ENCODE measurements at regions not wholly inside any gene's neighbourhood (a gene's known extent, or its start where the extent isn't known, plus 50 kb on each side); places are given as distances from the start of the nearest gene placed in this dataset.

- H3K27ac ChIP-seq (ENCODE audit: low read depth in 1 of 2, low read length in 2 of 2): no peak overlapping the region
- Mint-ChIP-seq H3K9me3 (no peaks in the 10 kb centered on the region), H3K4me1 (ENCODE audit: low read depth) (no peaks in the 10 kb centered on the region), H3K36me3 (ENCODE audit: low read depth) (no peaks in the 10 kb centered on the region), H3K27ac (no peak overlapping the region), H3K4me3 (no peak overlapping the region), H3K27me3 (no peaks in the 10 kb centered on the region)
- intact Hi-C loops (cut with DNase I, micrococcal nuclease): no loop called here
- TF ChIP-seq CTCF (IDR thresholded peaks at IDR 0.05): no peak
- no peaks in the 10 kb centered on the region for H3K27me3 ChIP-seq (ENCODE audit: control insufficient read depth in 1 of 2, insufficient read depth in 2 of 2, low read length in 2 of 2)
- ChIA-PET CTCF (no interaction called here), POLR2A (no interaction called here)
- H3K36me3 ChIP-seq (ENCODE audit: insufficient read depth, low read length): no peaks in the 10 kb centered on the region
- H3K4me3 ChIP-seq (ENCODE audit: low read length): no peak overlapping the region
- DNase-seq: no peak
- H3K4me1 ChIP-seq (ENCODE audit: insufficient read depth, low read length): no peaks in the 10 kb centered on the region
- no peak for ATAC-seq (ENCODE audit: poor library complexity)
- peaks cover 0 to 3% of the 10 kb centered on the region in 2 experiments for H3K9me3 ChIP-seq (ENCODE audit: control insufficient read depth in 1 of 2, insufficient read depth in 1 of 2, low read length in 2 of 2)
Measured at GRCh38 chr4:138772366-138772765, 243.2 kb upstream of the NOCT start.

- POLR2A ChIA-PET: no interaction called here
- H3K27ac Mint-ChIP-seq: no peak overlapping the region
- no peaks in the 10 kb centered on the region for H3K27me3 ChIP-seq (ENCODE audit: control insufficient read depth in 1 of 2, insufficient read depth in 2 of 2, low read length in 2 of 2)
Measured at GRCh38 chr4:138770818-138771217, 244.8 kb upstream of the NOCT start.

GRCh38 chr4:138766332-138766731, 249.2 kb upstream of the NOCT start:
- ChIA-PET POLR2A (no interaction called here), CTCF (no interaction called here)
- intact Hi-C loops (cut with DNase I, micrococcal nuclease): no loop called here
- ATAC-seq (ENCODE audit: poor library complexity) (no peak), DNase-seq (no peak)
- Mint-ChIP-seq H3K4me1 (ENCODE audit: low read depth) (no peaks in the 10 kb centered on the region), H3K27ac (no peak overlapping the region), H3K36me3 (ENCODE audit: low read depth) (no peaks in the 10 kb centered on the region), H3K4me3 (no peak overlapping the region), H3K27me3 (no peaks in the 10 kb centered on the region), H3K9me3 (no peaks in the 10 kb centered on the region)
- Histone ChIP-seq H3K27me3 (ENCODE audit: control insufficient read depth in 1 of 2, insufficient read depth in 2 of 2, low read length in 2 of 2) (no peaks in the 10 kb centered on the region), H3K9me3 (ENCODE audit: control insufficient read depth in 1 of 2, insufficient read depth in 1 of 2, low read length in 2 of 2) (peaks cover 0 to 3% of the 10 kb centered on the region in 2 experiments), H3K4me1 (ENCODE audit: insufficient read depth, low read length) (no peaks in the 10 kb centered on the region), H3K4me3 (ENCODE audit: low read length) (no peak overlapping the region), H3K27ac (ENCODE audit: low read depth in 1 of 2, low read length in 2 of 2) (no peak overlapping the region), H3K36me3 (ENCODE audit: insufficient read depth, low read length) (no peaks in the 10 kb centered on the region)
- TF ChIP-seq CTCF (IDR thresholded peaks at IDR 0.05): no peak

More at GRCh38 chr4:138770818-138771217, 244.8 kb upstream of the NOCT start:
- DNase-seq (no peak), ATAC-seq (ENCODE audit: poor library complexity) (no peak)
- CTCF ChIA-PET: no interaction called here
- H3K9me3 Mint-ChIP-seq: no peaks in the 10 kb centered on the region
- peaks cover 0 to 3% of the 10 kb centered on the region in 2 experiments for H3K9me3 ChIP-seq (ENCODE audit: control insufficient read depth in 1 of 2, insufficient read depth in 1 of 2, low read length in 2 of 2)
- H3K4me1 Mint-ChIP-seq (ENCODE audit: low read depth): no peaks in the 10 kb centered on the region
- no peaks in the 10 kb centered on the region for H3K36me3 Mint-ChIP-seq (ENCODE audit: low read depth)
- intact Hi-C loops (cut with DNase I, micrococcal nuclease): no loop called here
- TF ChIP-seq CTCF (IDR thresholded peaks at IDR 0.05): no peak
- H3K27me3 Mint-ChIP-seq: no peaks in the 10 kb centered on the region
- H3K4me1 ChIP-seq (ENCODE audit: insufficient read depth, low read length): no peaks in the 10 kb centered on the region
- H3K4me3 ChIP-seq (ENCODE audit: low read length): no peak overlapping the region
- H3K27ac ChIP-seq (ENCODE audit: low read depth in 1 of 2, low read length in 2 of 2): no peak overlapping the region
- no peak overlapping the region for H3K4me3 Mint-ChIP-seq
- no peaks in the 10 kb centered on the region for H3K36me3 ChIP-seq (ENCODE audit: insufficient read depth, low read length)

Measured in CD4-positive, alpha-beta T cell (primary cell).